ENCODE measurements at regions not wholly inside any gene's neighbourhood (a gene's known extent, or its start where the extent isn't known, plus 50 kb on each side); places are given as distances from the start of the nearest gene placed in this dataset.

GRCh38 chr2:146203064-146203624 is 1641.7 kb upstream of the ACVR2A start:
- TF ChIP-seq EZH2 (IDR thresholded peaks at IDR 0.05; ENCODE audit: borderline replicate concordance, low read depth, low read length, poor library complexity, severe bottlenecking) (no peak), CTCF (conservative IDR thresholded peaks at IDR 0.05; ENCODE audit: low read depth, low read length) (no peak)
